Activated T-cell treated with anti-CD3 and anti-CD28 coated beads for 1 hour (primary cell): ENCODE measurements at regions not wholly inside any gene's neighbourhood (a gene's known extent, or its start where the extent isn't known, plus 50 kb on each side); places are given as distances from the start of the nearest gene placed in this dataset.

Experiments used
- DNase-seq: peaks from one replicate; pipeline ENCODE4 v3.0.0-alpha.2; 2020; ENCODE audit warnings: low read depth

DNA sequence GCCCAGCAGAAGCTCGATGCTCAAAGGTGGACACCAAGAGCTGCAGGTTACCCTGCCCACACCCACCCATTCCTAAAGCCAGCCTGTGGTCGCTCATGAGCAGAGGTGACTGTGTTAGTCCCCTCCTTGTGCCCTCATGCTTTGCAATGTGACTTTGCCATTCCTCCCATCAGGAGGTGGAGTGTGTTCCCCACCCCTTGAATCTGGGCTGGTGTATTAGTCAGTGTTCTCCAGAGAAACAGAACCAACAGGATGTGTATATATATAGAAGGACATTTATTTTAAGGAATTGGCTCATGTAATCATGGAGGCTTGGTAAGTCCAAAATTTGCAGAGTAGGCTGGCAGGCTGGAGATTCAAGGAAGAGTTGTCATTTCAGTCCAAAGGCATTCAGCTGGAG is 54.4 kb upstream of the RNF24 start:
- no peak for DNase-seq

DNA sequence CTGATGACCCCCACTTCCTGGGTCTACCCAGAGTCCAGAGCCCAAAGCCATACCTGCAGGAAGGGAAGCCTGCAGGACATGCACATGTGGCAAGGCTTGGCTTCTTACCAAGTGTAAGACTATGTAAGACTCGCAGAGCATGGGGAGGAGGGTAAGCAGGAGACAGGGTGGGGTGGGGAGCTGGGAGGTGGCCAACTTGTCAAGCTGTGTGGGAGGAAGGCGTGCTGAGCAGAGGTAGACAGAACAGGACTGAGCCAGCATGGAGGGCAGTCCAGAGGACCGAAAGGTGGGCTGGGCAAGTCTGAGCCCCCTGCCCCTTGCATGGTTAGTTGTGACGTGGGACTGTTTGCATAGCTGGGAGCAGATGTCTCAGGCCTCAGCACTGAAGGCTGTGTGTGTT is 53.4 kb upstream of the RNF24 start:
- DNase-seq, result no peak

GRCh38 chr20:4067600-4068261 is 52.4 kb upstream of the RNF24 start:
- DNase-seq, result no peak

DNA sequence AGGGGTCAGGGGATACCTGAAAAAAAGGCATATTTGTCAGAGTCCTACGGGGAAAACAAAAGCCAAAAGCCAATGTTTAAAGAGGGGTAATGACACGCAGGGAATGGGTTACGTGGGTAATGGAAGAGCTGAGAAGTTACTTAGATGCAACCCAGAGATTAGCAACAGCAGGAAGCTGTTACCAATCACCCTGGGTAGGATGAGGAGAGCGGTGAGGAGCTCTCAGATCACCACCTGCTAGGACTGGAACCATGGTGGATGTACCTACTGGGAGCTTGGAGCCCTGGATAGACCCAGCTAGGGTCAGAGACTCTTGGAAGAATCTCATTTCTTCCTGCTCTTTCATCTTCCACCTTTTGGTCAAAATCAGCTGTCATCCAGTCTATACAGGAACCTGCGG is 51.2 kb upstream of the RNF24 start:
- DNase-seq, result no peak

GRCh38 chr20:4065391-4065844 is 50.1 kb upstream of the RNF24 start:
- no peak for DNase-seq
